Stimulated activated CD8-positive, alpha-beta memory T cell treated with anti-CD3 and anti-CD28 coated beads, Interleukin-4, amount 100 ng/mL, for 48 hours (primary cell): ENCODE measurements at regions not wholly inside any gene's neighbourhood (a gene's known extent, or its start where the extent isn't known, plus 50 kb on each side); places are given as distances from the start of the nearest gene placed in this dataset.

ENCODE experiments used
- DNase-seq: peaks from one replicate; pipeline ENCODE4 v3.0.0-alpha.2; 2020

DNA sequence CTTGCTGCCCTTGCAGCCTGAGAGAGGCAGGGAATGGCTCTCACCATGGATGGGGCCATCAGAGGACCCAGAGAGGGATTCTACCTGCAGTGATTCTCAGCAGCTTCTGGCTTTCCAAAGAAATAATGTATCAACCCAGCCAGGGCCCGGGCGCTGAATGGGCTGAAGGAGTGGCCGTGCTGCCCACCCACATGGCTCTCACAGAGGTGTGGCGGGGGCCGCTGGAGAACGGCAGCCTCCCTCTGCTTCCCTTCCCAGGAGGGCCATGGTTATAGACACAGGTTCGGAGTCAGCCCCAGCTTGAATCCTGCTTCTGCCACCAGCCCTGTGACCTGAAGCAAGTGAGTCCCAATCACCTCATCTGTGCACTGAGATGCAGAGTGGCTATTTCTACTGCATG, 82.7 kb downstream of the THAP12 start:
- no peak for DNase-seq

- no peak for DNase-seq
Measured at GRCh38 chr11:76296731-76297542, 84.0 kb downstream of the THAP12 start.

GRCh38 chr11:76293189-76293631, 86.9 kb upstream of the WNT11 start:
- DNase-seq: peak; percentile 56

- DNase-seq: no peak
Measured at GRCh38 chr11:76292583-76293188, 86.4 kb upstream of the WNT11 start.

- DNase-seq: no peak
Measured at GRCh38 chr11:76291576-76292526, 85.5 kb upstream of the WNT11 start.

GRCh38 chr11:76288166-76288980, 82.1 kb upstream of the WNT11 start:
- peak; percentile 36 for DNase-seq

GRCh38 chr11:76287227-76287626, 80.9 kb upstream of the WNT11 start:
- DNase-seq: no peak

- DNase-seq: no peak
Measured at GRCh38 chr11:76285397-76286104, 79.2 kb upstream of the WNT11 start.

DNA sequence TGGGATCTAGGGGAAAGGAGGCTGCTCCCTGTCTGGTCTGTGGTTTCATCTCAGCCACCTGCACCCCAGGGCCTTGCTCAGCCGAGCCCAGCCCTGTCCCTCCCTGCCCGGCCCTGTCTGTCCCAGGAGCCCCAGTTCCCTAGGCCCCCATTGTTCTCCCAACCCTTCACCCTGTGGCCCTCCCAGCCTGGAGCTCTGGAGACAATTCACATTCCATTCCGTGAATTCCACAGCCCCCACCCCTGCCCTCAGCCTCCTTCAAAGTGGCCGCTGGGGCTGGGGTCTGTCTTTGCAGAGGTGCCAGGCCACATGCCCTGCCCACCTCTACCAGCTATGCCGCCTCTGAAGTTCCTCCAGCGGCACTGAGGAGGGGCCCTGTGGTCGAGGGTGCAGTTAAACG, 77.9 kb upstream of the WNT11 start:
- DNase-seq: no peak

GRCh38 chr11:76282811-76283595, 76.7 kb upstream of the WNT11 start:
- no peak for DNase-seq

GRCh38 chr11:76282172-76282571, 75.9 kb upstream of the WNT11 start:
- DNase-seq: no peak

GRCh38 chr11:76281558-76281906, 75.2 kb upstream of the WNT11 start:
- no peak for DNase-seq

DNA sequence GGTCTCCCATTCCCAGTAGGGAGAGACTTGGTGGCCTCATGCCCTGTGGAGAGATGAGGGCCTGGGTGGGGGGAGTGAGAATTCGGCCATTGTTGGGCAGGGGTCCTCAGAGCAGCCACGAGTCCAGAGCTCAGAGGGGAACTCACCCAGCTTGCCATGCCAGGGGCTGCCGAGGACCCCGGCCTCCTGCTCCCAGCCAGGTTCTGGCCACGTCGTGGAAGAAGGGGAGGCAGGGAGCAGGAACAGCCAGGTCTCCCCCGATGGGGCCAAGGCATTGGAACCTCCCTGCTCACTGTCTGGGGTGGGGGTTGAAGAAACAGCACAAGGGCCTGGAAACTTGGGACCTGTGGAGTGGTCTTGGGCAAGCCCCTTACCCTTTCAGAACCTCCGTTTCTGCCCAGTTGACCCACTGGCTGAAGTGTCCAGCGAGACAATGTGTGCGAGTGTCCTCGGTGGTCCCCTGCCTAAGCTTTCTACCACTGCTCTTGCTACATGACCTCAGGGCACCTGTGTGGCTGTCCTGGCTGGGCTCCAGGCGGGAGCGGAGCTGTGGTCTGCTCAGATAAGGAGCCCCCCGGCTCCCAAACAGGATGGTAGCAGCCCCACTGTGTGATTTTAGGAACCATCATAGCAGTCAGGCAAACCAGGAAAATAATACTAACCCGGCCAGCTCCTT, 74.7 kb upstream of the WNT11 start:
- DNase-seq: no peak

DNA sequence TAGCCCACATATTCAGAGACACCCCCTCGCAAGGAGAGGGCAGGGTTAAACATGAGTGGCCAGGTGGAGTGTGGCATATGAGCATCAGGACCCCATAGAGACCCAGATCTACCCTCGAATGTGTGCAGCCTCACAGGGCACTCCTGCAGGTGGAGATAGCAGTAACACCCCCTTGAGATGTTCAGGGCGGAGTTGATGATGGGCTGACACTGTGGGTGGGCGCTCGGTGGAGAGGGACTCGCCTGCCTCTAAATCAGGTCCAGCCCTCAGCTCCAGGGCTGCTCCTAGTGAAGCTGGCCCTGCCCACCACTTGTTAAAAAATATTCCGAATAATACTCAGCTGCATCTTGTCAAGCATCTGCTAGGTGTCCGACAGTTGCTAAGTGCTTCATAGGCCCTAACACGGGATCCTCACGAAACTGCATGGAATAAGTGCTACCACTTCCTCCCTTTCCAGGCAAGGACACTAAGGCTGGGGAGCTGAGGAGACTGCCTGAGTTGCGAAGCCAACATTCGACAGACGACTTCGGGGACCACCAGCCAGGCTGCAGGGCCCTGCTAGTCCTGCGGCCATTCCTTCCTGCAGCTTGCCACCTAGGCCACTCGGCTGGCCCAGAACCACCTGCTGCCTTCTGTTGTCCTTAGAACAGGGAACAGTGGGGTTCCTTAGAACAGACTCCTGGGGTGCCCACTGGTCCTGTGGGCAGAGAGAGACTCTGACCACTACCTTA, 74.0 kb upstream of the WNT11 start:
- DNase-seq: no peak

DNA sequence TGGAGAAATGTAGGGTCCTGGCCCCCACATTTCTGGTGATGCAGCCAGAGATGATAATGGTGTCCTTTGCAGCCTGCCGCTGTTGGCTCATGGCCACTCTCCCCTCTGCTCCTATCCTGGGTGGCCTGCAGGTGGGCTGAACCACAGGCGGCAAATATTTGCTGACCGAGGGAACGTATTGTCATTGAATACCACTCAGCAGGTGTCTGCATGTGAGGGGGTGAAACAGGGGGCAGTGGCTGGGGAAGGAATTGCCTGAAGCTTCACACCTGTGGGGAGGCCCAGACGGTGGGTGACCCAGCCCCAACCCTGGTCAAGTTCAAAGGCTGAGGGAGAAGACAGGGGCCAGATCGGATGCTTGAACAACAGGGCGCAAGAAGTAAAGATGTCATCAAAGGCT, 73.3 kb upstream of the WNT11 start:
- DNase-seq: no peak

DNA sequence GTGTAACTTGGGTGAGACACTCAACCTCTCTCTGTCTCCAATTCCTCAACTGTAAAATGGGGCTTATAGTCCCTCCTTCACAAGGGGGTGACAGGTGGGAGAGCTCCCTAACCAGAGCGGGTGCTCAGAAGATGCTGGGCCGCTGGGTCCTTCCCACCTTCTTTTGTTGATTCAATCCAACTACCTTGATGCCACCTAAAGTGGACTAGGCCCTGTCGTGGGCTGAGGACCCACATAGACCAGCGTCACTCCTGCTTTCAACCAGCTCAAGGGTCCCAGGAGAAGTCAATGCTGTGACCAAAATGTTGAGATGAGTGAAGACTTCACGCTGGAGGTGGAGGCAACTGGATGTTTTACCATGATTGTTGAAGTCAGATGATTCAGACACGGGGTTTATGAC, 72.7 kb upstream of the WNT11 start:
- DNase-seq: no peak

DNA sequence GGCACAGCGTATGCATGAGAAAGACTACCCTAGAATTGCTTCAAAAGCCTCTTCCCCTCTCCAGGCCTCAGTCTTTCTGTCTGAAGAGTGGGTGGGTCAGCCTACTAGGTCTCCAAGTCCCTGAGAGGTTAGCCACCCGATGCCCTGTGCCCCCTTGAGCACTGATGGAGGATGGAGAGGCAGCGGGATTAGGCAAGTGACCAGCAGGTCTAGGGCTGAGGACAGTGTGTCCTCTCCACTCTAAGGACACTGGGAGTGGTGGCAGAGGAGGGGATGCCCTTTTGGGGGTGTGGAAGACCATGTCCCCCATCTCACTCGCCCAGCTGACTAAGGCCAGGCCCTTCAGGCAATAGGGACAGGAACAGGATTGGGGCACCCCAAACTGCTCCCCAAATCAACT, 72.2 kb upstream of the WNT11 start:
- DNase-seq: no peak

DNA sequence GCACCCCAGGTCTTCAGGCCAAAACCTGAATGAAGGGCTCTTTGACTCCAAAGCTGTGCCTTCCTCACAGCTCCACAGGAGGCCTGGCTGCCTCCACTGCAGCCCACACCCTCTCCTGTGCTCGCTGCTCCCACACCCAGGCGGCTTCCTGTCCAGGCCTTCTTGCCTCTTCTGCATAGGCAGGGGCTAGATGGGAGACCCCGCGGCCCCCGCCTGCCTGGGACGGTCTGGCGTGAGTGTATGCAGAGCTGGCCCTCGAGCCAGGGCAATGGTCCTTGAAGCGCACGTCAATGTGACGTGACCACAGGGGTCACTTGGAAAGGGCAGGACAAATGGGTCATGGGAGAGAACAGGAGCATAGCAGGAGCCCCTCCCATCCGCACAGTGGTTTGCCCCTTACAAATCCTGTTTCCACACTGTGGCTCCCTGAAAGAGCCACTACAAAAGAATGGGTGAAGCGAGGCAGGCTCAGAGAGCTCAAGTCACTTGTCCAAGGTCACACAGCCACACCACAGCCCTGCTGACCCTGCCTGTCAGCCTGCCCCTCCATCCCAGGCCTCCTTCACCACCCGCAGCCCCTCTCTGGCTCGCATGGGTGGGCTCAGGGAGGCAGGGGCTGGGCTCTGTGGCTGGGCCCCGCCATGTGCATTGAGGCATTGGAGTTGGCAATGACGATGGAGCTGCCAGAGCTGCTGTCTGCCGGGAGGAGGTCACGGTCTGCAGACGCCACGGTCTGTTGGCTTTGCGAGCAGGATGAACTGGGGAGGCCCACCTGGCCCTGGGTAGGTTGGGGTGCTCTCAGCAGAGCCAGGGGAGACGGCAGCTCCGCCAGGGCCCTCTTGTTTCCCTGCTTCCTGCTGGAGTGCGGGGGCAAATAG, 71.2 kb upstream of the WNT11 start:
- DNase-seq: no peak

DNA sequence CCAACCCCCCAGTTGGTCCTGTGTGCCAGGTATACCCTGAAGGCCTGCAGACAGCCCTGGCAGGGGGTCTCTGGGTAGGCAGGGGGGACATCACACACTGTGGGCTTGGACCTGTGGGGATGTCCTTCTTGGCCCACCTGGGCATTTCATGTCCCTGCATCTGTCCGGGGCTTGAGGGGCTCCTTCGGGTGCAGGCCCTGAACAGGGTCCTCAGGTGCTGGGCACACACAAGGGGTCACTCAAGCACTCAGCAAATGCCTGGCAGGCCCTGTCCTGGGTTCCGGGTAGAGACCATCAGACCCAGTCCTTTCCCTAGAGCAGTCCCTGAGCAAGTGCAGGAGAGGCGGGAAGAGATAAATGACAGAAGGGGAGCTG, 70.5 kb upstream of the WNT11 start:
- no peak for DNase-seq
